HL-60 (cell line): ENCODE measurements at regions not wholly inside any gene's neighbourhood (a gene's known extent, or its start where the extent isn't known, plus 50 kb on each side); places are given as distances from the start of the nearest gene placed in this dataset.

Experiments
- DNase-seq, 2 experiments: peaks; one replicate each; pipeline ENCODE4 v3.0.0-alpha.2; 2010 to 2020; ENCODE audit warnings: low read depth in 1 of 2, low spot score in 1 of 2
- H3K27ac ChIP-seq: fragments of 250-450 bp; sonication (Bioruptor Pico); replicated peaks from 2 replicates; pipeline ENCODE4 v1.5.1; 2020; ENCODE audit warnings: mild to moderate bottlenecking, moderate library complexity
- H3K27me3 ChIP-seq: fragments of 250-450 bp; sonication (Bioruptor Pico); 2 replicates; pipeline ENCODE4 v1.5.1; 2021; ENCODE audit warnings: mild to moderate bottlenecking, moderate library complexity; ENCODE audit not compliant: insufficient read depth, poor library complexity, severe bottlenecking
- H3K4me3 ChIP-seq: replicated peaks from 2 replicates; pipeline ENCODE4 v1.5.1; 2011; ENCODE audit warnings: mild to moderate bottlenecking, control low read depth, low read length; ENCODE audit not compliant: insufficient read depth
- CTCF ChIP-seq: IDR thresholded peaks from one replicate; pipeline ENCODE4 v1.5.1; 2011; ENCODE audit warnings: low read length, control low read depth, inconsistent platforms; ENCODE audit not compliant: insufficient read depth
- GABPA ChIP-seq: IDR thresholded peaks from 2 replicates; pipeline ENCODE4 v1.6.1; 2012; ENCODE audit warnings: low read depth
- POLR2AphosphoS5 ChIP-seq: IDR thresholded peaks from 2 replicates; pipeline ENCODE4 v1.6.1; 2012; ENCODE audit warnings: low read depth
- SPI1 ChIP-seq: IDR thresholded peaks from 2 replicates; pipeline ENCODE4 v1.6.1; 2012; ENCODE audit warnings: low read depth, mild to moderate bottlenecking, borderline replicate concordance
- TF ChIP-seq, protein P1 (sequence below): IDR thresholded peaks from 2 replicates; pipeline ENCODE4 v1.6.1; 2012; ENCODE audit warnings: low read depth; ENCODE audit not compliant: insufficient replicate concordance

- H3K4me3 ChIP-seq: no peak overlapping the region
- H3K27me3 ChIP-seq: no peaks in the 10 kb centered on the region
- TF ChIP-seq POLR2AphosphoS5: no peak
- TF ChIP-seq, protein P1, sequence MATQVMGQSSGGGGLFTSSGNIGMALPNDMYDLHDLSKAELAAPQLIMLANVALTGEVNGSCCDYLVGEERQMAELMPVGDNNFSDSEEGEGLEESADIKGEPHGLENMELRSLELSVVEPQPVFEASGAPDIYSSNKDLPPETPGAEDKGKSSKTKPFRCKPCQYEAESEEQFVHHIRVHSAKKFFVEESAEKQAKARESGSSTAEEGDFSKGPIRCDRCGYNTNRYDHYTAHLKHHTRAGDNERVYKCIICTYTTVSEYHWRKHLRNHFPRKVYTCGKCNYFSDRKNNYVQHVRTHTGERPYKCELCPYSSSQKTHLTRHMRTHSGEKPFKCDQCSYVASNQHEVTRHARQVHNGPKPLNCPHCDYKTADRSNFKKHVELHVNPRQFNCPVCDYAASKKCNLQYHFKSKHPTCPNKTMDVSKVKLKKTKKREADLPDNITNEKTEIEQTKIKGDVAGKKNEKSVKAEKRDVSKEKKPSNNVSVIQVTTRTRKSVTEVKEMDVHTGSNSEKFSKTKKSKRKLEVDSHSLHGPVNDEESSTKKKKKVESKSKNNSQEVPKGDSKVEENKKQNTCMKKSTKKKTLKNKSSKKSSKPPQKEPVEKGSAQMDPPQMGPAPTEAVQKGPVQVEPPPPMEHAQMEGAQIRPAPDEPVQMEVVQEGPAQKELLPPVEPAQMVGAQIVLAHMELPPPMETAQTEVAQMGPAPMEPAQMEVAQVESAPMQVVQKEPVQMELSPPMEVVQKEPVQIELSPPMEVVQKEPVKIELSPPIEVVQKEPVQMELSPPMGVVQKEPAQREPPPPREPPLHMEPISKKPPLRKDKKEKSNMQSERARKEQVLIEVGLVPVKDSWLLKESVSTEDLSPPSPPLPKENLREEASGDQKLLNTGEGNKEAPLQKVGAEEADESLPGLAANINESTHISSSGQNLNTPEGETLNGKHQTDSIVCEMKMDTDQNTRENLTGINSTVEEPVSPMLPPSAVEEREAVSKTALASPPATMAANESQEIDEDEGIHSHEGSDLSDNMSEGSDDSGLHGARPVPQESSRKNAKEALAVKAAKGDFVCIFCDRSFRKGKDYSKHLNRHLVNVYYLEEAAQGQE: no peak
- TF ChIP-seq SPI1: no peak
- no peak for TF ChIP-seq GABPA
- no peak for TF ChIP-seq CTCF
- H3K27ac ChIP-seq: no peak overlapping the region
- DNase-seq: peak in 1 of 2 experiments; percentile 10
These were observed 60.6 kb upstream of the PLCL2 start for GRCh38 chr3:16824081-16824696.

DNA sequence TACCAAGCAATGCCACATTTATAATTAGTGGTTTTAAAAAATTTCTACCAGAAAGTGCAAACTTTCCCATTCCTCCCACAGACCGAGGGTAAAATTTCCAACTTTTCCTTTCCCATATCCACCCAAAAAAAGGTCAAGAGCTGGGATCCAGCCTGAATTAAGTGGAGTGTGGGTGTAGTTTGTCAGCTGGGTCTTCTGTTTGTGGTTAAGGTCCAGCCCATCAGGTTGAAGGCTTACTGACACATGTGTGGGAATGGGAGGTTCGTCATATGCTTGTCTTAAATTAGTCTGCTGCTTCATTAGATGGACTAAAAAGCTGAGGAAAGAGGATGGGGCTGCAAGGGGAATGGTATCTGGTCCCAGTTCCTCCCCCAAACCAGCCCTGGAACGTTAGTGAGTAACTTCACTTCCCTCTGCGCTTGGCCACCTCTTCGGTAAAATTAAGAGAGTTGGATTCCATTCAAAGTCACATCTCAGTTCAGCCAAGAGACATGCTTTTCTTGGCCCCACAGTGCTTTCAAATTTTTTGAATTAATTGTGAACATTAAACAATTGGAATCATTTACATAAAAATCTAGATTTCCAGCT, 59.0 kb upstream of the PLCL2 start:
- Histone ChIP-seq H3K4me3 (no peak overlapping the region), H3K27me3 (no peaks in the 10 kb centered on the region), H3K27ac (no peak overlapping the region)
- DNase-seq: no peak
- TF ChIP-seq POLR2AphosphoS5: no peak
- TF ChIP-seq SPI1: no peak
- TF ChIP-seq, protein P1: no peak
- TF ChIP-seq CTCF: no peak
- TF ChIP-seq GABPA: no peak

- H3K27me3 ChIP-seq: no peaks in the 10 kb centered on the region
- no peak overlapping the region for H3K4me3 ChIP-seq
- peak; percentile 9 for TF ChIP-seq CTCF
- TF ChIP-seq GABPA: no peak
- H3K27ac ChIP-seq: no peak overlapping the region
- peak in 1 of 2 experiments; percentile 57 for DNase-seq
These were observed 55.9 kb upstream of the PLCL2 start for GRCh38 chr3:16828815-16829214.

DNA sequence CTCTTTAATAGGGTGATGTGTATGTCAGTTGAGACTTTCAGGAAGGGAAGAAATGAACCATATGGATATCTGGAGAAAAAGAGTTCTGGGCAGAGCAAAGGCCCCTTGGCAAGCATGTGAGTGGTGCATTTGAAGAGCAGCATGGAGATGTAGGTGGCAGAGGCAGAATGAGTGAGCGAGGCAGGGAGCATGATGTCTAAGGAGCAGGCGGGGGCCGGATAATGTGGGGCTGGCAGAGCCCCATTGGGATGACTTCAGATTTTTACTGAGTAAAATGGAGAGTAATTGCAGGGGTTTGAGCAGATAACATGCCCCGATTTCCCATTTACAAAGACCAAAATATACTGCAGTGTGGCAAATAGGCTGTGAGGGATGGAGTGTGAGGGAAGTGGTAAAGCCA, 52.9 kb upstream of the PLCL2 start:
- no peak overlapping the region for H3K27ac ChIP-seq
- H3K4me3 ChIP-seq: no peak overlapping the region
- TF ChIP-seq, protein P1: no peak
- no peak for TF ChIP-seq CTCF
- TF ChIP-seq SPI1: no peak
- TF ChIP-seq POLR2AphosphoS5: no peak
- TF ChIP-seq GABPA: no peak
- no peak for DNase-seq
- H3K27me3 ChIP-seq: no peaks in the 10 kb centered on the region
